SK-N-SH (cell line): ENCODE measurements at regions not wholly inside any gene's neighbourhood (a gene's known extent, or its start where the extent isn't known, plus 50 kb on each side); places are given as distances from the start of the nearest gene placed in this dataset.

Experiments
- CTCF ChIA-PET: fragments of 300-600, 350-600 bp; formaldehyde crosslinking; extraction: SDS; loops from one replicate; lab custom pipeline; 2021; lab: Yijun Ruan, JAX
- POLR2A ChIA-PET: fragments of 350-600 bp; sonication (Branson Sonifier 250); formaldehyde crosslinking; extraction: SDS; loops from one replicate; lab custom pipeline; 2020; ENCODE audit warnings: antibody characterized with exemption, inconsistent platforms; lab: Yijun Ruan, JAX
- DNase-seq: peaks from one replicate; pipeline ENCODE4 v3.0.0; 2012
- H2AFZ ChIP-seq: fragments of 200-600 bp; sonication (generic); 2 replicates; pipeline ENCODE4 v1.8.1; 2016; ENCODE audit warnings: antibody characterized with exemption, mild to moderate bottlenecking, low read depth
- H3F3A ChIP-seq: fragments of 200-600 bp; sonication (generic); replicated peaks from 2 replicates; pipeline ENCODE3; 2016; ENCODE audit warnings: antibody characterized with exemption, mild to moderate bottlenecking; ENCODE audit not compliant: insufficient read depth
- H3K27ac ChIP-seq, 2 experiments: fragments of 200-500 bp in 1 of 2; fragments of 200-600 bp in 1 of 2; sonication (Bioruptor generic) in 1 of 2; sonication (generic), shearing (Covaris generic) in 1 of 2; 2 replicates each; pipeline versions ENCODE4 v1.5.1 to v1.6.1; 2014 to 2016; ENCODE audit warnings: low read depth in 2 of 2, inconsistent platforms in 1 of 2, low read length in 1 of 2, mild to moderate bottlenecking in 1 of 2, mixed read lengths in 1 of 2
- H3K27me3 ChIP-seq: fragments of 200-600 bp; sonication (generic), shearing (Covaris generic); 2 replicates; pipeline ENCODE4 v1.6.1; 2016; ENCODE audit warnings: mixed run types; ENCODE audit not compliant: insufficient read depth
- H3K36me3 ChIP-seq, 2 experiments: fragments of 200-500 bp in 1 of 2; fragments of 200-600 bp in 1 of 2; sonication (Bioruptor generic) in 1 of 2; sonication (generic) in 1 of 2; replicated peaks in 1 of 2; 2 replicates each; pipeline versions ENCODE3 to v1.5.1; 2014 to 2016; ENCODE audit warnings: low read length in 1 of 2, mild to moderate bottlenecking in 1 of 2; ENCODE audit not compliant: insufficient read depth in 2 of 2, control insufficient read depth in 1 of 2
- H3K4me1 ChIP-seq, 2 experiments: fragments of 200-500 bp in 1 of 2; fragments of 200-600 bp in 1 of 2; sonication (Bioruptor generic) in 1 of 2; sonication (generic), shearing (Covaris generic) in 1 of 2; 2 replicates each; pipeline versions ENCODE4 v1.5.1 to v1.6.1; 2014 to 2016; ENCODE audit warnings: low read depth in 1 of 2, low read length in 1 of 2, mixed run types in 1 of 2; ENCODE audit not compliant: insufficient read depth in 2 of 2, control insufficient read depth in 1 of 2
- H3K4me2 ChIP-seq: fragments of 200-600 bp; sonication (generic), shearing (Covaris generic); 2 replicates; pipeline ENCODE4 v1.6.1; 2017; ENCODE audit warnings: mixed run types
- H3K4me3 ChIP-seq, 2 experiments: fragments of 200-500 bp in 1 of 2; fragments of 200-600 bp in 1 of 2; sonication (Bioruptor generic) in 1 of 2; sonication (generic), shearing (Covaris generic) in 1 of 2; 2 replicates each; pipeline versions ENCODE4 v1.5.1 to v1.8.1; 2014 to 2016; ENCODE audit warnings: low read depth in 2 of 2, inconsistent platforms in 1 of 2, low read length in 1 of 2, mild to moderate bottlenecking in 1 of 2, mixed read lengths in 1 of 2, moderate library complexity in 1 of 2
- H3K79me2 ChIP-seq: fragments of 200-600 bp; sonication (generic); 2 replicates; pipeline ENCODE4 v1.8.1; 2017; ENCODE audit warnings: mild to moderate bottlenecking; ENCODE audit not compliant: insufficient read depth
- H3K9ac ChIP-seq: fragments of 200-600 bp; sonication (generic); 2 replicates; pipeline ENCODE4 v1.6.1; 2017; ENCODE audit warnings: mixed run types
- H3K9me2 ChIP-seq: fragments of 200-600 bp; sonication (generic); 2 replicates; pipeline ENCODE4 v1.6.1; 2017; ENCODE audit warnings: mixed run types
- H3K9me3 ChIP-seq: fragments of 200-600 bp; sonication (generic); 2 replicates; pipeline ENCODE4 v1.6.1; 2017; ENCODE audit warnings: mixed run types, mild to moderate bottlenecking, moderate library complexity
- H4K20me1 ChIP-seq: fragments of 200-600 bp; sonication (generic); 2 replicates; pipeline ENCODE4 v1.6.1; 2017; ENCODE audit warnings: mild to moderate bottlenecking, mixed run types; ENCODE audit not compliant: insufficient read depth
- CHD2 ChIP-seq: fragments of 150-350 bp; IDR thresholded peaks from 2 replicates; pipeline ENCODE4 v1.6.1; 2018; ENCODE audit warnings: low read length; ENCODE audit not compliant: partially characterized antibody
- EZH2phosphoT487 ChIP-seq: fragments of 200-600 bp; sonication (generic); IDR thresholded peaks from 2 replicates; pipeline ENCODE4 v1.6.1; 2017; ENCODE audit warnings: low read depth, mixed run types, mild to moderate bottlenecking, antibody characterized with exemption, moderate library complexity, borderline replicate concordance
- FOXJ3 ChIP-seq: sonication (generic); formaldehyde crosslinking; IDR thresholded peaks from 2 replicates; pipeline ENCODE4 v1.5.1; 2020; ENCODE audit warnings: mild to moderate bottlenecking, missing genetic modification reagents
- MAX ChIP-seq: IDR thresholded peaks from 2 replicates; pipeline ENCODE4 v1.4.0; 2012; ENCODE audit warnings: low read depth
- NFIC ChIP-seq: IDR thresholded peaks from 2 replicates; pipeline ENCODE4 v1.4.0; 2012; ENCODE audit warnings: borderline replicate concordance
- NRF1 ChIP-seq: IDR thresholded peaks from 2 replicates; pipeline ENCODE4 v1.6.1; 2012; ENCODE audit warnings: low read depth, mild to moderate bottlenecking, low read length
- POLR2AphosphoS5 ChIP-seq: IDR thresholded peaks from 2 replicates; pipeline ENCODE4 v1.6.1; 2012; ENCODE audit warnings: low read depth, low read length
- RAD21 ChIP-seq: IDR thresholded peaks from 2 replicates; pipeline ENCODE4 v1.6.1; 2012; ENCODE audit warnings: mild to moderate bottlenecking, low read length
- RCOR1 ChIP-seq: fragments of 150-350 bp; IDR thresholded peaks from 2 replicates; pipeline ENCODE4 v1.6.1; 2017; ENCODE audit warnings: antibody characterized with exemption, low read length
- RFX5 ChIP-seq: IDR thresholded peaks from 2 replicates; pipeline ENCODE4 v1.6.1; 2012; ENCODE audit warnings: mild to moderate bottlenecking, improper control_type of control experiment, low read length
- SMC3 ChIP-seq: IDR thresholded peaks from 2 replicates; pipeline ENCODE4 v1.6.1; 2012; ENCODE audit warnings: low read depth, low read length, improper control_type of control experiment
- TEAD4 ChIP-seq: IDR thresholded peaks from 2 replicates; pipeline ENCODE4 v1.4.0; 2012; ENCODE audit warnings: mild to moderate bottlenecking, borderline replicate concordance; ENCODE audit not compliant: insufficient read depth
- USF1 ChIP-seq: IDR thresholded peaks from 2 replicates; pipeline ENCODE4 v1.4.0; 2012; ENCODE audit warnings: low read depth, borderline replicate concordance
- USF2 ChIP-seq: fragments of 150-350 bp; IDR thresholded peaks from 2 replicates; pipeline ENCODE4 v1.6.1; 2017; ENCODE audit warnings: antibody characterized with exemption, low read length, low read depth, borderline replicate concordance
- WGBS: methylation state at CpG from one replicate; pipeline ENCODE4 v1.1.6; 2017; ENCODE audit warnings: low lambda C conversion rate; 5-methylcytosine and 5-hydroxymethylcytosine counted together
- TF ChIP-seq, protein P1 (sequence below): IDR thresholded peaks from 2 replicates; pipeline ENCODE4; 2012

GRCh38 chr10:29131952-29132547 is 156.8 kb upstream of the LYZL1 start:
- H2AFZ ChIP-seq, result no peak overlapping the region
- no peak overlapping the region for H3K4me2 ChIP-seq
- H3K9me3 ChIP-seq, result no peaks in the 10 kb centered on the region
- CTCF ChIA-PET, result interaction anchor here (0.8 to 10.5 kb wide), 15 partner anchors 8 to 468 kb away, joined by 3 to 119 read pairs (median 6); no protein-coding TSS in a partner anchor
- H3K27me3 ChIP-seq, result no peaks in the 10 kb centered on the region; the same call in 1 of the 2 replicates
- no peaks in the 10 kb centered on the region for H3K9me2 ChIP-seq
- no peaks in the 10 kb centered on the region for H3K79me2 ChIP-seq
- no peak overlapping the region for H3K27ac ChIP-seq
- peaks cover 8 to 10% of the 10 kb centered on the region in 2 experiments; a peak in 3 of 4 replicates for H3K4me1 ChIP-seq
- POLR2A ChIA-PET, result no interaction called here
- H4K20me1 ChIP-seq, result no peaks in the 10 kb centered on the region
- WGBS, result 89% methylated on average over 12 of the region's 12 CpGs
- no peak overlapping the region for H3K9ac ChIP-seq
- TF ChIP-seq MAX, result no peak
- TF ChIP-seq CHD2, result no peak
- TF ChIP-seq USF1, result no peak
- TF ChIP-seq SMC3, result no peak
- TF ChIP-seq NFIC, result no peak
- H3K4me3 ChIP-seq, result no peak overlapping the region
- no peaks in the 10 kb centered on the region for H3F3A ChIP-seq
- DNase-seq, result no peak
- no peaks in the 10 kb centered on the region for H3K36me3 ChIP-seq

- no peak for DNase-seq
- no peak overlapping the region for H3K4me2 ChIP-seq
- no peaks in the 10 kb centered on the region for H3F3A ChIP-seq
- no peaks in the 10 kb centered on the region for H3K9me3 ChIP-seq
- CTCF ChIA-PET, result interaction anchor here (0.8 to 10.5 kb wide), 10 partner anchors 15 to 469 kb away, joined by 3 to 119 read pairs (median 4); no protein-coding TSS in a partner anchor
- H3K79me2 ChIP-seq, result no peaks in the 10 kb centered on the region
- TF ChIP-seq RAD21 (0 out of 2 replicates have a peak, but pooled peaks have one; percentile 12), NRF1 (no peak)
- H3K36me3 ChIP-seq, result no peaks in the 10 kb centered on the region
- 86% methylated on average over 11 of the region's 11 CpGs for WGBS
- H3K4me3 ChIP-seq, result no peak overlapping the region
- no peak overlapping the region for H3K27ac ChIP-seq
- H4K20me1 ChIP-seq, result no peaks in the 10 kb centered on the region
- H3K9ac ChIP-seq, result no peak overlapping the region
- H3K4me1 ChIP-seq, result peaks cover 4 to 10% of the 10 kb centered on the region in 2 experiments; a peak in 3 of 4 replicates
- H2AFZ ChIP-seq, result no peak overlapping the region
- no peaks in the 10 kb centered on the region for H3K27me3 ChIP-seq
- H3K9me2 ChIP-seq, result no peaks in the 10 kb centered on the region
- POLR2A ChIA-PET, result interaction anchor here (0.6 kb wide), 1 partner anchor 13 kb away, joined by 3 read pairs; no protein-coding TSS in a partner anchor
These were observed 156.2 kb upstream of the LYZL1 start for GRCh38 chr10:29132551-29133111.

- Histone ChIP-seq H3K4me3 (no peak overlapping the region), H3K27me3 (no peaks in the 10 kb centered on the region), H3K36me3 (no peaks in the 10 kb centered on the region), H3K27ac (no peak overlapping the region), H2AFZ (no peak overlapping the region), H3K4me1 (peaks cover 3 to 15% of the 10 kb centered on the region in 2 experiments; a peak in 3 of 4 replicates), H4K20me1 (no peaks in the 10 kb centered on the region), H3F3A (peaks cover 7% of the 10 kb centered on the region), H3K9me3 (no peaks in the 10 kb centered on the region), H3K9me2 (no peaks in the 10 kb centered on the region), H3K4me2 (no peak overlapping the region), H3K79me2 (no peaks in the 10 kb centered on the region), H3K9ac (no peak overlapping the region)
- DNase-seq, result no peak
- POLR2A ChIA-PET, result no interaction called here
- CTCF ChIA-PET, result interaction anchor here (0.6 to 3.3 kb wide), 5 partner anchors 8 to 471 kb away, joined by 3 to 18 read pairs (median 4); partner anchors contain the start of gene BAMBI
- no peak for TF ChIP-seq FOXJ3 (CRISPR knock-in tag)
- TF ChIP-seq, protein P1, sequence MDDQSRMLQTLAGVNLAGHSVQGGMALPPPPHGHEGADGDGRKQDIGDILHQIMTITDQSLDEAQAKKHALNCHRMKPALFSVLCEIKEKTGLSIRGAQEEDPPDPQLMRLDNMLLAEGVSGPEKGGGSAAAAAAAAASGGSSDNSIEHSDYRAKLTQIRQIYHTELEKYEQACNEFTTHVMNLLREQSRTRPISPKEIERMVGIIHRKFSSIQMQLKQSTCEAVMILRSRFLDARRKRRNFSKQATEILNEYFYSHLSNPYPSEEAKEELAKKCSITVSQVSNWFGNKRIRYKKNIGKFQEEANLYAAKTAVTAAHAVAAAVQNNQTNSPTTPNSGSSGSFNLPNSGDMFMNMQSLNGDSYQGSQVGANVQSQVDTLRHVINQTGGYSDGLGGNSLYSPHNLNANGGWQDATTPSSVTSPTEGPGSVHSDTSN, result no peak
- TF ChIP-seq RFX5, result no peak
- TF ChIP-seq USF2, result no peak
- no peak for TF ChIP-seq RCOR1
- TF ChIP-seq SMC3, result no peak
- TF ChIP-seq POLR2AphosphoS5, result no peak
- no peak for TF ChIP-seq TEAD4
- TF ChIP-seq EZH2phosphoT487, result no peak
- WGBS, result 78% methylated on average over 3 of the region's 3 CpGs
These were observed 153.5 kb upstream of the LYZL1 start for GRCh38 chr10:29135337-29135736.
